C4-2B (cell line): ENCODE measurements at regions not wholly inside any gene's neighbourhood (a gene's known extent, or its start where the extent isn't known, plus 50 kb on each side); places are given as distances from the start of the nearest gene placed in this dataset.

Experiments used
- ZFX ChIP-seq: fragments of 450-650 bp; IDR thresholded peaks from 2 replicates; pipeline ENCODE4 v1.6.1; 2017
- TF ChIP-seq, protein P1 (sequence below): fragments of 450-650 bp; conservative IDR thresholded peaks from 2 replicates; pipeline ENCODE4 v1.5.1; 2017; ENCODE audit warnings: mild to moderate bottlenecking

DNA sequence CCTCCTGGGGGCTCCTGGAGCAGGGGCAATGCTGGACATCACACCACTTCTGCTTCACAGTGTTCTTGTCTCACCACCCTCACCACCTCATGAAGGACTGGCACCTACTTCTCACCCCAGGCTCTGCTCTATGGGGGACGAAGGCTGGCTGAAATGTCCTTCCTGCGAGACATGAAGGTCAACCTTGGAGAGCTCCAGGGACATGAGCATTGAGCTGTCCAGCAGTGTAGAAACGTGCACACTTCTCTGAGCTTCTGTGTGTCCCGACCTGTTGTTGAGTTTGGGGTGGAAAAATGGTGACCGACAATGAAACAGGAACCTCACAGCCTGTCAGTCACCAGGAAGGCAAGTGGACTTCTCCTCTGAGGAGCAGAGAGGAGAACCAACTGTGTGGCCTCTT is 68.6 kb upstream of the ADAMTS16 start:
- TF ChIP-seq, protein P1, sequence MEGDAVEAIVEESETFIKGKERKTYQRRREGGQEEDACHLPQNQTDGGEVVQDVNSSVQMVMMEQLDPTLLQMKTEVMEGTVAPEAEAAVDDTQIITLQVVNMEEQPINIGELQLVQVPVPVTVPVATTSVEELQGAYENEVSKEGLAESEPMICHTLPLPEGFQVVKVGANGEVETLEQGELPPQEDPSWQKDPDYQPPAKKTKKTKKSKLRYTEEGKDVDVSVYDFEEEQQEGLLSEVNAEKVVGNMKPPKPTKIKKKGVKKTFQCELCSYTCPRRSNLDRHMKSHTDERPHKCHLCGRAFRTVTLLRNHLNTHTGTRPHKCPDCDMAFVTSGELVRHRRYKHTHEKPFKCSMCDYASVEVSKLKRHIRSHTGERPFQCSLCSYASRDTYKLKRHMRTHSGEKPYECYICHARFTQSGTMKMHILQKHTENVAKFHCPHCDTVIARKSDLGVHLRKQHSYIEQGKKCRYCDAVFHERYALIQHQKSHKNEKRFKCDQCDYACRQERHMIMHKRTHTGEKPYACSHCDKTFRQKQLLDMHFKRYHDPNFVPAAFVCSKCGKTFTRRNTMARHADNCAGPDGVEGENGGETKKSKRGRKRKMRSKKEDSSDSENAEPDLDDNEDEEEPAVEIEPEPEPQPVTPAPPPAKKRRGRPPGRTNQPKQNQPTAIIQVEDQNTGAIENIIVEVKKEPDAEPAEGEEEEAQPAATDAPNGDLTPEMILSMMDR: no peak
- no peak for TF ChIP-seq ZFX
